Activated naive CD8-positive, alpha-beta T cell treated with anti-CD3 and anti-CD28 coated beads, Interleukin-2, amount 10 ng/mL, durations not matched to agents 7 days and 5 days (primary cell): ENCODE measurements at regions not wholly inside any gene's neighbourhood (a gene's known extent, or its start where the extent isn't known, plus 50 kb on each side); places are given as distances from the start of the nearest gene placed in this dataset.

Experiments
- ATAC-seq: fragments of 150-1000 bp; cut with Tn5 transposase; one replicate; pipeline ENCODE4 v1.10.0; 2021; ENCODE audit warnings: low read depth, moderate library complexity
- POLR2A ChIA-PET: fragments of 350-600 bp; sonication (Branson Sonifier 250); formaldehyde crosslinking; loops from one replicate; lab custom pipeline; 2021; ENCODE audit warnings: antibody characterized with exemption; lab: Charles Lee
- DNase-seq: peaks from one replicate; pipeline ENCODE4 v3.0.0; 2021
- H3K27ac Mint-ChIP-seq: one replicate; pipeline ENCODE4 v1.8.0; 2022; ENCODE audit warnings: mild to moderate bottlenecking, mixed read lengths
- H3K27me3 Mint-ChIP-seq: one replicate; pipeline ENCODE4 v1.8.0; 2022; ENCODE audit warnings: mild to moderate bottlenecking, moderate library complexity, mixed read lengths
- H3K36me3 Mint-ChIP-seq: one replicate; pipeline ENCODE4 v1.8.0; 2021; ENCODE audit warnings: mild to moderate bottlenecking, mixed read lengths
- H3K4me1 Mint-ChIP-seq: one replicate; pipeline ENCODE4 v1.8.0; 2021; ENCODE audit warnings: mixed read lengths
- H3K4me3 Mint-ChIP-seq: one replicate; pipeline ENCODE4 v1.8.0; 2022; ENCODE audit warnings: mild to moderate bottlenecking, moderate library complexity, mixed read lengths
- H3K9me3 Mint-ChIP-seq: one replicate; pipeline ENCODE4 v1.8.0; 2021; ENCODE audit warnings: mixed read lengths

GRCh38 chr11:28514391-28514790 lies 406.2 kb downstream of the METTL15 start:
- POLR2A ChIA-PET, result no interaction called here
- DNase-seq (no peak), ATAC-seq (no peak)
- Mint-ChIP-seq H3K9me3 (peaks cover 6% of the 10 kb centered on the region), H3K4me1 (no peaks in the 10 kb centered on the region), H3K4me3 (no peak overlapping the region), H3K27me3 (no peaks in the 10 kb centered on the region), H3K27ac (no peak overlapping the region), H3K36me3 (no peaks in the 10 kb centered on the region)

DNA sequence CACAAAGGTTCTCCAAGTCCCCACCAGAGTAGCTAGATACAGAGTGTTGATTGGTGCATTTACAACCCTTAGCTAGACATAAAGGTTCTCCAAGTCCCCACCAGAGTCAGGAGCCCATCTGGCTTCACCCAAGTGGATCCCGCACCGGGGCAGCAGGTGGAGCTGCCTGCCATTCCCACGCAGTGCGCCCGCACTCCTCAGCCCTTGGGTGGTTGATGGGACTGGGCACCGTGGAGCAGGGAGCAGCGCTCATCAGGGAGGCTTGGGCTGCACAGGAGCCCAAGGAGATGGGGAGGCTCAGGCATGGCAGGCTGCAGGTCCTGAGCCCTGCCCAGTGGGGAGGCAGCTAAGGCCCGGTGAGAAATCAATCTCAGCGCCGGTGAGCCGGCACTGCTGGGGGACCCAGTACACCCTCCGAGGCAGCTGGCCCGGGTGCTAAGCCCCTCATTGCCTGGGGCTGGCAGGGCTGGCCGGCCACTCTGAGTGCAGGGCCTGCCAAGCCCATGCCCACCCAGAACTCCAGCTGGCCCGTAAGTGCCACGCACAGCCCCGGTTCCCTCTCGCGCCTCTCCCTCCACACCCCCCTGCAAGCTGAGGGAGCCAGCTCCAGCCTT lies 404.1 kb downstream of the METTL15 start:
- Mint-ChIP-seq H3K27me3 (no peaks in the 10 kb centered on the region), H3K9me3 (peaks cover 8% of the 10 kb centered on the region), H3K27ac (no peak overlapping the region), H3K4me1 (no peaks in the 10 kb centered on the region), H3K4me3 (no peak overlapping the region), H3K36me3 (no peaks in the 10 kb centered on the region)
- POLR2A ChIA-PET, result interaction anchor here (1.1 kb wide), 1 partner anchor 22 kb away, joined by 3 read pairs; no protein-coding TSS in a partner anchor
- ATAC-seq, result no peak
- no peak for DNase-seq

GRCh38 chr11:28505232-28505631 lies 397.0 kb downstream of the METTL15 start:
- Mint-ChIP-seq H3K27me3 (no peaks in the 10 kb centered on the region), H3K36me3 (no peaks in the 10 kb centered on the region), H3K4me1 (no peaks in the 10 kb centered on the region), H3K9me3 (peaks cover 3% of the 10 kb centered on the region), H3K27ac (no peak overlapping the region), H3K4me3 (no peak overlapping the region)
- DNase-seq, result no peak
- POLR2A ChIA-PET, result no interaction called here
- no peak for ATAC-seq

- no peak for DNase-seq
- POLR2A ChIA-PET, result no interaction called here
- peaks cover 3% of the 10 kb centered on the region for H3K9me3 Mint-ChIP-seq
- no peaks in the 10 kb centered on the region for H3K4me1 Mint-ChIP-seq
- no peaks in the 10 kb centered on the region for H3K27me3 Mint-ChIP-seq
- ATAC-seq, result no peak
- H3K4me3 Mint-ChIP-seq, result no peak overlapping the region
- H3K36me3 Mint-ChIP-seq, result no peaks in the 10 kb centered on the region
- no peak overlapping the region for H3K27ac Mint-ChIP-seq
Observed at GRCh38 chr11:28504555-28505110, 396.4 kb downstream of the METTL15 start.

- peaks cover 3% of the 10 kb centered on the region for H3K9me3 Mint-ChIP-seq
- H3K36me3 Mint-ChIP-seq, result no peaks in the 10 kb centered on the region
- POLR2A ChIA-PET, result no interaction called here
- H3K4me1 Mint-ChIP-seq, result no peaks in the 10 kb centered on the region
- no peak for ATAC-seq
- no peaks in the 10 kb centered on the region for H3K27me3 Mint-ChIP-seq
- no peak overlapping the region for H3K27ac Mint-ChIP-seq
- no peak overlapping the region for H3K4me3 Mint-ChIP-seq
- DNase-seq, result no peak
Observed at GRCh38 chr11:28495333-28495732, 387.1 kb downstream of the METTL15 start.

- no peaks in the 10 kb centered on the region for H3K36me3 Mint-ChIP-seq
- POLR2A ChIA-PET, result no interaction called here
- DNase-seq (no peak), ATAC-seq (no peak)
- H3K4me3 Mint-ChIP-seq, result no peak overlapping the region
- no peaks in the 10 kb centered on the region for H3K4me1 Mint-ChIP-seq
- H3K9me3 Mint-ChIP-seq, result no peaks in the 10 kb centered on the region
- H3K27me3 Mint-ChIP-seq, result no peaks in the 10 kb centered on the region
- no peak overlapping the region for H3K27ac Mint-ChIP-seq
Observed at GRCh38 chr11:28491431-28491830, 383.2 kb downstream of the METTL15 start.

DNA sequence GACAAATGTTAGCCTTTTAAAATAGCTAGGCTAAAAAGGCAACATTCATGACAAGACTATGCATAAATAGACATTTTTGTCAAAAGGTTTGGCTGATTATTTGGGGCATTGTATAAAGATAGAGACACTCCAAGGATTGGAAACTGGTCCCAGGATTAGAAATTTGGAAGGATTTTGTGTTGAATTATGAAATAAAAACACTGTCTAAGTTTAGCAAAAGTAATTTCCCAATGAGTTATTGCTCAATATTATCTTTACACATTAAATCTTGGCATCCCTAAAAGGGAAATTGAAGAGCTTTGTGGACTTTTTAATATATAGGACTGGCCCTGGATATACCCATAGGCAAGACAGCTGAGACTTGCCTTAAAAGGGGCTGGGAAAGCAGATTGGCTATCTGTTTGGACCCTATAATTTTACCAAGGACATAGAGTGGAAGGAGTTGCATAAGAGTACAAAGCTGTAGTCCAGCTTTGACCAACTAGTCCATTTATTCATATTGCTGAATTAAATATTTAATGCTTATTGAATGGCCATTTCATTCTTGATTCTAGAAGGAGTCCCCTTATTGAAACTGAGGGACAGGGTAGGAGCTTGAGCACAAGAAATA lies 382.7 kb downstream of the METTL15 start:
- Mint-ChIP-seq H3K36me3 (no peaks in the 10 kb centered on the region), H3K4me3 (no peak overlapping the region), H3K27ac (no peak overlapping the region), H3K27me3 (no peaks in the 10 kb centered on the region), H3K9me3 (no peaks in the 10 kb centered on the region), H3K4me1 (no peaks in the 10 kb centered on the region)
- POLR2A ChIA-PET, result interaction anchor here (0.7 kb wide), 1 partner anchor 21 kb away, joined by 3 read pairs; no protein-coding TSS in a partner anchor
- no peak for DNase-seq
- no peak for ATAC-seq

DNA sequence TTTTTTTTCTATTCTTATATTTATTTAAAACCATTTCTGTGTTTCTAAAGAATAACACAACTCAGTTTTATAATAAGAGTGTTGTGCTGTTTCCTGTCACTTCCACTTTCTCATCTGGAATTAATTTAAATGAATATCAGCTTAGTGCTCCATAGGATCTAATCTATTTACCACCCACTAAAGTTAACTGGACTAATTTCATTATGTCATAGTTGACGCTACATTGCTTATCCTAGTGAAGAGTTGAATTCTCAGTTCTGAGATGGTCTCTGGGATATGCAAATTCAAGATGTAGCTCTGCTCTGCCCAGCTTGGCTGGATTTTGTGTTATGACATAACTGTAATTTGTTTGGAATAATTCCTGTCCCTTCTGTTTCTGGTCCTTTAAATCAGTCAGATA lies 380.1 kb downstream of the METTL15 start:
- no peak for DNase-seq
- Mint-ChIP-seq H3K9me3 (no peaks in the 10 kb centered on the region), H3K4me3 (no peak overlapping the region), H3K36me3 (no peaks in the 10 kb centered on the region), H3K27me3 (no peaks in the 10 kb centered on the region), H3K4me1 (no peaks in the 10 kb centered on the region), H3K27ac (no peak overlapping the region)
- ATAC-seq, result no peak
- POLR2A ChIA-PET, result no interaction called here

- no peak overlapping the region for H3K4me3 Mint-ChIP-seq
- no peaks in the 10 kb centered on the region for H3K36me3 Mint-ChIP-seq
- H3K27me3 Mint-ChIP-seq, result no peaks in the 10 kb centered on the region
- DNase-seq, result no peak
- ATAC-seq, result no peak
- H3K4me1 Mint-ChIP-seq, result no peaks in the 10 kb centered on the region
- H3K9me3 Mint-ChIP-seq, result no peaks in the 10 kb centered on the region
- no peak overlapping the region for H3K27ac Mint-ChIP-seq
- POLR2A ChIA-PET, result no interaction called here
Observed at GRCh38 chr11:28483072-28483867, 375.1 kb downstream of the METTL15 start.

- no peak for ATAC-seq
- H3K4me3 Mint-ChIP-seq, result no peak overlapping the region
- H3K9me3 Mint-ChIP-seq, result no peaks in the 10 kb centered on the region
- H3K27me3 Mint-ChIP-seq, result no peaks in the 10 kb centered on the region
- POLR2A ChIA-PET, result no interaction called here
- DNase-seq, result no peak
- H3K4me1 Mint-ChIP-seq, result no peaks in the 10 kb centered on the region
- H3K27ac Mint-ChIP-seq, result no peak overlapping the region
- H3K36me3 Mint-ChIP-seq, result no peaks in the 10 kb centered on the region
Observed at GRCh38 chr11:28482666-28483065, 374.5 kb downstream of the METTL15 start.

DNA sequence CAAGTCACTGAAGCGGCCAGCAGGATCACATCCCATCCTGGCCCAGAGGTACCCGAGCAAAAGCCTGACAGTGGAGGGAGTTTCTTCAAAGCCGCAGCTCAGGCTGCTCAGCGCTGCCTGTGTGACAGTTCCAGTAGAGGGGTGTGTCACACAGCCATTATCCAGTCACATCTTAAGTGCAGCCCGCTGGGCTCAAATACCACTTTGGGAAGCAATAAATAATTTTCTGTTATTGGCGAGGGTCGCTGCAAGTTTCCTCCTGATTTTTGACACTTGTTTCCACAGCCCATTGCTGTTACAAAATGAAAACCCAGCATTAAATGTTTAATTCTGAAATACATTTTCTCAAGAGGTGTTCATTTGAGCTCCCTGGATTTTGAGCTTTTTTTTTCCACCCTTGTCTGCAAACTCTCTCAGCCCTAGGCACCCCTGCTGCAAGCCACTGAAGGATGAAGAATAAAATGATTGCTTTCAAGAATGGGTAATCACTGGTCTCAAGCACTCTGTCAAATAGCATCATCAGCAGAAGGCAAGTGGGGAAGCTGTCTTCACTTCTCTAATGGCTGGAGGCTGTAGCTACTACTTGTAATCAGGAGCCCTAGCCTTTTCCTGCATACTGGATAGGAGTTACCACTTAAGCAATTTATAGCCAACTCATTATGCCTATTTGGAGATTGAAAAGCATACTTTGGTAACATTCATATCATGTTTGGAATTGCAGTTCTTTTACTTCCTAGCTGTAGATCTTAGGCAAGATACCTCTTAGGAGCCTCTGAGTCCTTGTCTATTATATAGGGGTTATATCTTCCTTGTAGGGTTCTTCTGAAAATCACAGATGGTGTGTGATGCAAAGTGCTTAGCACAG lies 373.7 kb downstream of the METTL15 start:
- no peak for DNase-seq
- POLR2A ChIA-PET, result no interaction called here
- H3K9me3 Mint-ChIP-seq, result no peaks in the 10 kb centered on the region

GRCh38 chr11:28480406-28480805 lies 372.2 kb downstream of the METTL15 start:
- no peaks in the 10 kb centered on the region for H3K27me3 Mint-ChIP-seq

More for the DNA sequence above, 373.7 kb downstream of the METTL15 start:
- H3K27me3 Mint-ChIP-seq, result no peaks in the 10 kb centered on the region
- ATAC-seq, result no peak
- H3K27ac Mint-ChIP-seq, result no peak overlapping the region
- H3K4me1 Mint-ChIP-seq, result no peaks in the 10 kb centered on the region
- no peak overlapping the region for H3K4me3 Mint-ChIP-seq
- no peaks in the 10 kb centered on the region for H3K36me3 Mint-ChIP-seq

DNA sequence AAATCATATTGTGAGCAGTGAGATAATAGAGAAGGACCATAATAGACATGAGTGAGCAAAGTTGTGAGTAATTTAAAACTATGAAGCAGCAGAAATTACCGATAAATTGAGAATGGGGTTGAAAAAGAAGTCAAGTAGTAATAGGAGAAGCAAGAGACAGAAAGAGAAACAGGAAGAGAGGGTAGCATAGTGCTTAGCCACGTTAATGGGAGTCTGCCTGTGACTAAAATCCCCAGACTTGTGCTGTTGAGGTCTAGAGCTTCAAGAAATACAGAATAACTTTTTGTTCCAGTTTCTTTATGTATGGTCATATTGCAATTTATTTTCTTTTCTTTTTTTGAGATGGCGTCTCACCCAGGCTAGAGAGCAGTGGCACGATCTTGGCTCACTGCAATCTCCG lies 368.7 kb downstream of the METTL15 start:
- no peaks in the 10 kb centered on the region for H3K36me3 Mint-ChIP-seq
- ATAC-seq (no peak), DNase-seq (no peak)
- POLR2A ChIA-PET, result no interaction called here
- H3K4me3 Mint-ChIP-seq, result no peak overlapping the region
- no peaks in the 10 kb centered on the region for H3K9me3 Mint-ChIP-seq
- H3K4me1 Mint-ChIP-seq, result no peaks in the 10 kb centered on the region
- no peaks in the 10 kb centered on the region for H3K27me3 Mint-ChIP-seq
- H3K27ac Mint-ChIP-seq, result no peak overlapping the region

More at GRCh38 chr11:28480406-28480805, 372.2 kb downstream of the METTL15 start:
- H3K4me3 Mint-ChIP-seq, result no peak overlapping the region
- POLR2A ChIA-PET, result no interaction called here
- no peak for DNase-seq
- H3K27ac Mint-ChIP-seq, result no peak overlapping the region
- H3K9me3 Mint-ChIP-seq, result no peaks in the 10 kb centered on the region
- ATAC-seq, result no peak
- no peaks in the 10 kb centered on the region for H3K36me3 Mint-ChIP-seq
- no peaks in the 10 kb centered on the region for H3K4me1 Mint-ChIP-seq
